ENCODE measurements at regions not wholly inside any gene's neighbourhood (a gene's known extent, or its start where the extent isn't known, plus 50 kb on each side); places are given as distances from the start of the nearest gene placed in this dataset.
"Not testable (repeated sequence)": the region's sequence is repeated elsewhere in the genome, so short reads cannot be mapped to it uniquely, and the experiment has no call there.

GRCh38 chr1:29689372-29690030 is 453.2 kb downstream of the PTPRU start:
- no peak for DNase-seq (ENCODE audit: low read depth in 2 of 2)

GRCh38 chr1:29688471-29689365 is 452.4 kb downstream of the PTPRU start:
- DNase-seq (ENCODE audit: low read depth in 2 of 2), result no peak

- DNase-seq (ENCODE audit: low read depth in 2 of 2), result no peak
Observed at GRCh38 chr1:29687601-29688244, 451.4 kb downstream of the PTPRU start.

- DNase-seq (ENCODE audit: low read depth in 2 of 2), result no peak
Observed at GRCh38 chr1:29687166-29687565, 450.8 kb downstream of the PTPRU start.

- DNase-seq (ENCODE audit: low read depth in 2 of 2), result no peak
Observed at GRCh38 chr1:29686012-29686930, 449.9 kb downstream of the PTPRU start.

GRCh38 chr1:29685387-29685786 is 449.1 kb downstream of the PTPRU start:
- DNase-seq (ENCODE audit: low read depth in 2 of 2), result no peak

- no peak for DNase-seq (ENCODE audit: low read depth in 2 of 2)
Observed at GRCh38 chr1:29684141-29684540, 447.8 kb downstream of the PTPRU start.

GRCh38 chr1:29683472-29683871 is 447.1 kb downstream of the PTPRU start:
- no peak for DNase-seq (ENCODE audit: low read depth in 2 of 2)

- DNase-seq (ENCODE audit: low read depth in 2 of 2), result no peak
Observed at GRCh38 chr1:29682919-29683295, 446.6 kb downstream of the PTPRU start.

GRCh38 chr1:29682171-29682918 is 446.0 kb downstream of the PTPRU start:
- no peak for DNase-seq (ENCODE audit: low read depth in 2 of 2)

- not testable (repeated sequence) for DNase-seq (ENCODE audit: low read depth in 2 of 2)
Observed at GRCh38 chr1:29681416-29681815, 445.1 kb downstream of the PTPRU start.

GRCh38 chr1:29679828-29680558 is 443.7 kb downstream of the PTPRU start:
- no peak for DNase-seq (ENCODE audit: low read depth in 2 of 2)

- DNase-seq (ENCODE audit: low read depth in 2 of 2), result no peak
Observed at GRCh38 chr1:29679316-29679715, 443.0 kb downstream of the PTPRU start.

GRCh38 chr1:29677028-29678024 is 441.0 kb downstream of the PTPRU start:
- DNase-seq (ENCODE audit: low read depth in 2 of 2), result no peak

GRCh38 chr1:29676496-29676895 is 440.2 kb downstream of the PTPRU start:
- no peak for DNase-seq (ENCODE audit: low read depth in 2 of 2)

- DNase-seq (ENCODE audit: low read depth in 2 of 2), result no peak
Observed at GRCh38 chr1:29675481-29676263, 439.4 kb downstream of the PTPRU start.

GRCh38 chr1:29674627-29675326 is 438.5 kb downstream of the PTPRU start:
- no peak for DNase-seq (ENCODE audit: low read depth in 2 of 2)
